GM12874 (cell line): ENCODE measurements at regions not wholly inside any gene's neighbourhood (a gene's known extent, or its start where the extent isn't known, plus 50 kb on each side); places are given as distances from the start of the nearest gene placed in this dataset.

Source experiments
- CTCF ChIP-seq: IDR thresholded peaks from 2 replicates; pipeline ENCODE4 v1.5.1; 2011; ENCODE audit warnings: low read depth, mild to moderate bottlenecking, control low read depth, low read length, moderate library complexity; ENCODE audit not compliant: insufficient read depth

- no peak for TF ChIP-seq CTCF
These were observed 135.7 kb upstream of the NDUFV2 start for GRCh38 chr18:8966821-8967220.

- TF ChIP-seq CTCF = no peak
These were observed 134.9 kb upstream of the NDUFV2 start for GRCh38 chr18:8967573-8967972.

DNA sequence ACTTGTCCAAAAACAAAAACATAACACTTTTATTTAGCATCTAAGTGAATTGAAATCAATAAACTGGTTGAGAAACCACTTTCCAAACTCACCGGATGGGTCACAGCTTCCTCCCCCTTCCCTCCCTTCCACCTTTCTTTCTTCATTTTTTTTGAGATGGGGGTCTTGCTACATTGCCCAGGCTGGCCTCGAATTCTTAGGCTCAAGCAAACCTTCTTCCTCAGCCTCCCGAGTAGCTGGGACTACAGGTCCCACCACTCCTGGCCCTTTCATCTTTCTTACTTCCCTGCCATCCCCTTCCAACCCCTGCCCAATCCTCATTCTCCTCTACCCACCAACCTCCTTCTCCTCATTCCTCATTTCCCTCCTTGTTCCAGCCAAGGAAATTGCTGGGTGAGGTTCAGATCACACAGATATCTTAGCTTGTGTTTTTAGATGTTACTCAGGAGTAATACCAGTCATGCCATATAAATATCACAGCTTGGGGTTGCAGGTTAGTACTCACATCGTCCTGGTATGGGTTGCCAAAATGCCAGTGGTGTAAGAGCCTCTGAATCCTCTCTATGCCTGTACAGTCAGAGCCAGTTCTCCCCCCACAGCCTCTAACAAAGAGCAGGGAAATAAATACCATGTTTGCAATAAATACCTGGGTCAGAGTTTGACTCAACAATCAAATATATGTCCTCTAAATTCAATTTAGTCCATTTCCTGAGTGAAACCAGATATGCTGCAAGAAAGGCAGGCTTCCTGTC, 132.7 kb upstream of the NDUFV2 start:
- no peak for TF ChIP-seq CTCF

- TF ChIP-seq CTCF = no peak
These were observed 131.7 kb upstream of the NDUFV2 start for GRCh38 chr18:8970843-8971242.

DNA sequence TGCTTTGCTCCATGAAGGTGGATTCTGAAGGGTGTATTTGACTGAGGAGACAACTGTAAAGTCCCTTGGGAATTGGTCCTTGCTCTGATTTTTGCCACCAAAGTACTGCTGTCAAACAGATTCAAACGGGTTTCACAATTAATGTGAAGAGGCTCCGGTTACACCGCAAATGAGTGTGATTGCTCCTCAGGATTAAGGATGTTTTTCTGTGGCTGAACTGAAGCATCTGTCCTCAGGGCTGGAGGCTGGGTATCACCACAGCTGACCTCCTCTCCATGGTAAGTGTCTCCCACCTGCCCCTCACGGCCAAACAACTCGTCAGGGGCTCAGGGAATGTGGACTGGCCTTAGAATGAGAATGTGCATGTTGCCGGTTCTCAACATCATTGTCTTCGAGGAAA, 130.4 kb upstream of the NDUFV2 start:
- TF ChIP-seq CTCF = no peak

DNA sequence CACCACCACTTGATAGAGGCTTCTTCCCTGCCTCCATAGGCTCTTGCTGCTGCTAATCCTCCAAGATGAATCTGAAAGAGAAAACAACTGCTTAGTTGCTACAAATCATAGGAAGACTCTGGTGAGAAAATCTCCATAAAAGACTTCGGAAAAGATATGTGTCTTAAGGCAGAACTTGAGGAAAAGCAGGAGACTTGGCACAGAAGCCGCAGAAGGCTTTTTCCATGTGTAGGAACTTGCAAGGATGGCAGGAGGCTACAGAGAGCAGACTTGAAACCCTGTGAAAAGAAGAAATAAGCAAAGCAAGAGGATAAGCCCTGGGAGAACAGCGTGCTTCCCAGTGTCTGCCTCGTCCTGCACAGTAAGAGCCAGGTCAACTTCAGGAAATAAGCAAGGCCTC, 128.2 kb upstream of the NDUFV2 start:
- no peak for TF ChIP-seq CTCF

GRCh38 chr18:8974696-8975095, 127.8 kb upstream of the NDUFV2 start:
- no peak for TF ChIP-seq CTCF
